ENCODE measurements at regions not wholly inside any gene's neighbourhood (a gene's known extent, or its start where the extent isn't known, plus 50 kb on each side); places are given as distances from the start of the nearest gene placed in this dataset.
A peak's percentile ranks its signal among the peaks of the same experiment; 100 is the strongest.
"Not testable (repeated sequence)": the region's sequence is repeated elsewhere in the genome, so short reads cannot be mapped to it uniquely, and the experiment has no call there.

DNA sequence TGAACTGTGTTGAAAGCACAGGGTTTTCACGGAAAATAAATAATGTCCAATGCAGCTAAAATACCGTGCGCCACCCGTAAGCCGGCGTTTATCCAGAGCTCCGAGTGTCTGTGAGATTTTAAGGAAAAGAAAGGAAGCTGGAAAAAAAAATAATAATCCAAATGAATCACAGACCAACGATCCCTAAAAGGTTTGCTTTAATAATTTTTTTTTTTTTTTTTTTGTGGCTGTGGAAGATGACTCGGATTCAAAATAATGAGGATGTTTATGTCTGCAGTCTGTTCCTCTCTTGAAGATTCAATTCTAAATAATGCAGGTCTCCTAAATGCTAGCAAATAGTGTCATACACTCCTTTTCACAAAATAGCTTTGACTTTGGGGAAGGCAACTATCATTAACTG is 84.6 kb upstream of the PPP2R3B start:
- H3K9me3 Mint-ChIP-seq (ENCODE audit: low read depth): peaks cover 7% of the 10 kb centered on the region
- peak overlapping the region; percentile 44 for H3K4me3 Mint-ChIP-seq (ENCODE audit: unreplicated experiment)
- peaks cover 15% of the 10 kb centered on the region for H3K4me1 Mint-ChIP-seq (ENCODE audit: low read depth)
- DNase-seq (ENCODE audit: low spot score): no peak
- no peaks in the 10 kb centered on the region for H3K27me3 Mint-ChIP-seq (ENCODE audit: low read depth)
- H3K36me3 Mint-ChIP-seq (ENCODE audit: low read depth): no peaks in the 10 kb centered on the region
- no peak overlapping the region for H3K27ac Mint-ChIP-seq (ENCODE audit: unreplicated experiment)
- TF ChIP-seq, protein P1, sequence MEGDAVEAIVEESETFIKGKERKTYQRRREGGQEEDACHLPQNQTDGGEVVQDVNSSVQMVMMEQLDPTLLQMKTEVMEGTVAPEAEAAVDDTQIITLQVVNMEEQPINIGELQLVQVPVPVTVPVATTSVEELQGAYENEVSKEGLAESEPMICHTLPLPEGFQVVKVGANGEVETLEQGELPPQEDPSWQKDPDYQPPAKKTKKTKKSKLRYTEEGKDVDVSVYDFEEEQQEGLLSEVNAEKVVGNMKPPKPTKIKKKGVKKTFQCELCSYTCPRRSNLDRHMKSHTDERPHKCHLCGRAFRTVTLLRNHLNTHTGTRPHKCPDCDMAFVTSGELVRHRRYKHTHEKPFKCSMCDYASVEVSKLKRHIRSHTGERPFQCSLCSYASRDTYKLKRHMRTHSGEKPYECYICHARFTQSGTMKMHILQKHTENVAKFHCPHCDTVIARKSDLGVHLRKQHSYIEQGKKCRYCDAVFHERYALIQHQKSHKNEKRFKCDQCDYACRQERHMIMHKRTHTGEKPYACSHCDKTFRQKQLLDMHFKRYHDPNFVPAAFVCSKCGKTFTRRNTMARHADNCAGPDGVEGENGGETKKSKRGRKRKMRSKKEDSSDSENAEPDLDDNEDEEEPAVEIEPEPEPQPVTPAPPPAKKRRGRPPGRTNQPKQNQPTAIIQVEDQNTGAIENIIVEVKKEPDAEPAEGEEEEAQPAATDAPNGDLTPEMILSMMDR (IDR thresholded peaks at IDR 0.05): no peak

DNA sequence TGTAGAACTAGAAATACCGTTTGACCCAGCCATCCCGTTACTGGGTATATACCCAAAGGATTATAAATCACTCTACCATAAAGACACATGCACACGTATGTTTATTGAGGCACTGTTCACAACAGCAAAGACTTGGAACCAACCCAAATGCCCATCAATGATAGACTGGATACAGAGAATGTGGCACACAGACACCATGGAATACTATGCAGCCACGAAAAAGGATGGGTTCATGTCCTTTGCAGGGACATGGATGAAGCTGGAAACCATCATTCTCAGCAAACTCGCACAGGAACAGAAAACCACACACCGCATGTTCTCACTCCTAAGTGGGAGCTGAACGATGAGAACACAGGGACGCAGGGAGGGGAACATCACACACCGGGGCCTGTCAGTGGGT is 85.6 kb upstream of the PPP2R3B start:
- H3K4me1 Mint-ChIP-seq (ENCODE audit: low read depth): peaks cover 18% of the 10 kb centered on the region
- peaks cover 10% of the 10 kb centered on the region for H3K9me3 Mint-ChIP-seq (ENCODE audit: low read depth)
- H3K27ac Mint-ChIP-seq (ENCODE audit: unreplicated experiment); H3K36me3 Mint-ChIP-seq (ENCODE audit: low read depth); H3K4me3 Mint-ChIP-seq (ENCODE audit: unreplicated experiment); H3K27me3 Mint-ChIP-seq (ENCODE audit: low read depth): not testable (repeated sequence)
- DNase-seq (ENCODE audit: low spot score): peak; percentile 19

DNA sequence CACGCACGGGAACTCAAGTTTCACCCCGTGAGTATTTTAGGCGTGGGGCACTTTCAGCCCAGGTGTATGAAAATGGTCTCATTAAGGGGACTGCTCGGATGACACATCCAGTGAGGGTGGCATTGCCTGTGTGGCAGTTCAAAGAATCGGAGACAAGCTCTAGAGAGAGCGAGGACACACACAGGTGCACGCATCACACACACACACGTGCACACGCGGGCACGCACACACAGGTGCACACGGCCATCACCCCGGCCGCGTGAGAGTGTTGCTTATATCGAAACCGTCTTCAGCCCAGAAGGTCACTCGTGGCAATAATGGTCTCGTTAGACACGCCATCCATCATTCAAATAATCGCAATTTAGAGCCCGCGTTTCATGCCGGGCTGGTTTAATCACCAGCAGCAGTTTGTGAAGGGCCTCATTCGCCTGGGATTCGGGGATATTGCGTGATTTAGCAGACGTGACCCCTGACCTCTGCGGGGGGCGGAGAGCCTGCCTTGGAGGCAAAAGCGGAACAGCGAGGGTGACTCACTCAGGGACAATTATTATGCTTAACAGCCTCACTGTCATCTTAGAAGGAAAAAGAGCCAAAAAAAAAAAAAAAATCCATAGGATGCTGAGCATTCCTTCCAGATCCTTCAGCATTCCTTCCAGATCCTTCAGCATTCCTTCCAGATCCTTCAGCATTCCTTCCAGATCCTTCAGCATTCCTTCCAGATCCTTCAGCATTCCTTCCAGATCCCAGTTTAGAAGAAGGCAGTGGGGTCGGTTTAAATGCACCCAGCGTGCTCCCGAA is 89.4 kb upstream of the PPP2R3B start:
- H3K4me1 Mint-ChIP-seq (ENCODE audit: low read depth): peaks cover 15% of the 10 kb centered on the region
- TF ChIP-seq, protein P1 (IDR thresholded peaks at IDR 0.05): no peak
- no peaks in the 10 kb centered on the region for H3K36me3 Mint-ChIP-seq (ENCODE audit: low read depth)
- peak; percentile 56 for DNase-seq (ENCODE audit: low spot score)
- peaks cover 10% of the 10 kb centered on the region for H3K9me3 Mint-ChIP-seq (ENCODE audit: low read depth)
- H3K27ac Mint-ChIP-seq (ENCODE audit: unreplicated experiment): peak overlapping the region; percentile 54
- H3K27me3 Mint-ChIP-seq (ENCODE audit: low read depth): no peaks in the 10 kb centered on the region
- no peak overlapping the region for H3K4me3 Mint-ChIP-seq (ENCODE audit: unreplicated experiment)

DNA sequence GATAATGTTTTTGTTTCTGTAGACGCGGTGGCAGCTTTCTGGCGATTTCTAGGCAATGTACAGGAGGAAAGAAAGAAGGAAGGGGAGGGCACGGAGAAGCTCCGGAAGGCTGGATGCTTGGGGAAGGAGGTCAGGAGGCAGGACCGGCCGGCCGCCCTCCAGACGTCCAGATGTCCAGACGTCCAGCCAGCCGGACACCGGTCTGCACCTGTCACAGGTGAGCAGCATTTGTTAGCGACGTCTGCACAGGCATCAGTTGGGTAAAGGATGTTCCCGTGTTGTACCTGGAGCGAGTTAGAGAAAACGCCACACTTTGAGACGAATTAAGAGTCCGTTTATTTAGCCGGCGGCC is 90.0 kb upstream of the PPP2R3B start:
- Mint-ChIP-seq H3K27ac (ENCODE audit: unreplicated experiment) (peak overlapping the region; percentile 54), H3K4me1 (ENCODE audit: low read depth) (peaks cover 9% of the 10 kb centered on the region), H3K4me3 (ENCODE audit: unreplicated experiment) (no peak overlapping the region), H3K9me3 (ENCODE audit: low read depth) (peaks cover 10% of the 10 kb centered on the region), H3K27me3 (ENCODE audit: low read depth) (no peaks in the 10 kb centered on the region), H3K36me3 (ENCODE audit: low read depth) (no peaks in the 10 kb centered on the region)
- peak; percentile 54 for DNase-seq (ENCODE audit: low spot score)
- TF ChIP-seq, protein P1 (IDR thresholded peaks at IDR 0.05): no peak

DNA sequence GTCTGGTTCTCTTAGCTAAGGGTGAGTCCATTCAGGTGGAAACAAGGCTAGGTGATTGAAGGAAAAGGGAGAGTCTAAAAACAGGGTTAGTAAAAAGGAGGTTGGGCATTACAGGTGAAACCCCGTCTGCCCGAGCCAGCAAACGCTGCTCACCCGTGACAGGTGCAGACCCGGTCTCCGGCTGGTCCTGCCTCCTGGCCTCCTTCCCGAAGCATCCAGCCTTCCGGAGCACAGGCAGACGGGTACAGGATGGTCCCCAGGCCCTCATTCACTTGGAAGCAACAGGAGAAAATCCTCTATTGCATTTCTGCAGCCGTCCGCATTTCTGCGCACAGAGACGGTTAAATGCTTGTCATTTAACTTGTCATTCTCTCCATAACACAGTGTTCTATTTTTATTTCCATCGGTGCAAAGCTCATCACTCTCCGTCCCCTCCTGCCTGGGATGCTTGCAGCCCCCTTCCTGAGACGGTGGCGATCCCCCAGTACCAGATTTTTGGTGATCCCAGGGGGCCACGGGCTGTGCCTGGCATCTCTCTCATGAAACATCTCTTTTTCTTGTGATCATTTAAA is 90.8 kb upstream of the PPP2R3B start:
- Mint-ChIP-seq H3K4me1 (ENCODE audit: low read depth) (peaks cover 8% of the 10 kb centered on the region), H3K36me3 (ENCODE audit: low read depth) (no peaks in the 10 kb centered on the region), H3K27me3 (ENCODE audit: low read depth) (peaks cover 4% of the 10 kb centered on the region), H3K9me3 (ENCODE audit: low read depth) (peaks cover 10% of the 10 kb centered on the region), H3K27ac (ENCODE audit: unreplicated experiment) (no peak overlapping the region), H3K4me3 (ENCODE audit: unreplicated experiment) (no peak overlapping the region)
- TF ChIP-seq, protein P1 (IDR thresholded peaks at IDR 0.05): no peak
- DNase-seq (ENCODE audit: low spot score): peak; percentile 73

Measured in chondrocyte (in vitro differentiated cells).